Stimulated activated CD4-positive, alpha-beta T cell treated with anti-CD3 and anti-CD28 coated beads, Interleukin-4, amount 100 ng/mL, for 24 hours (primary cell): ENCODE measurements at regions not wholly inside any gene's neighbourhood (a gene's known extent, or its start where the extent isn't known, plus 50 kb on each side); places are given as distances from the start of the nearest gene placed in this dataset.
"Not testable (repeated sequence)": the region's sequence is repeated elsewhere in the genome, so short reads cannot be mapped to it uniquely, and the experiment has no call there.

ENCODE experiments used
- DNase-seq: peaks from one replicate; pipeline ENCODE4 v3.0.0-alpha.2; 2020

DNA sequence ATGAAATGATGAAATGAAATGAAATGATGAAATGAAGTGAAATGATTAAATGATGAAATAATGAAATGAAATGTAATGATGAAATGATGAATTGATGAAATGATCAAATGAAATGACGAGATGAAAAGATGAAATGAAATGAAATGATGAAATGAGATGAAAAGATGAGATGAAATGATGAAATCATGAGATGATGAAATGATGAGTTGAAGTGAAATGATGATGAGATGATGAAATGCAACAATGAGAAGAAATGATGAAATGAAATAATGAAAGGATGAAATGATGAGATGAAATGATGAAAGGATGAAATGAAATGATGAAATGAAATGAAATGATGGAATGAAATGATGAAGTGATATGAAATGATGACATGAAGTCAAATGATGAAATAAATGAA, 132.7 kb upstream of the TP53TG3D start:
- DNase-seq = not testable (repeated sequence)

- DNase-seq = not testable (repeated sequence)
These were observed 132.3 kb upstream of the TP53TG3D start for GRCh38 chr16:32120779-32121178.

DNA sequence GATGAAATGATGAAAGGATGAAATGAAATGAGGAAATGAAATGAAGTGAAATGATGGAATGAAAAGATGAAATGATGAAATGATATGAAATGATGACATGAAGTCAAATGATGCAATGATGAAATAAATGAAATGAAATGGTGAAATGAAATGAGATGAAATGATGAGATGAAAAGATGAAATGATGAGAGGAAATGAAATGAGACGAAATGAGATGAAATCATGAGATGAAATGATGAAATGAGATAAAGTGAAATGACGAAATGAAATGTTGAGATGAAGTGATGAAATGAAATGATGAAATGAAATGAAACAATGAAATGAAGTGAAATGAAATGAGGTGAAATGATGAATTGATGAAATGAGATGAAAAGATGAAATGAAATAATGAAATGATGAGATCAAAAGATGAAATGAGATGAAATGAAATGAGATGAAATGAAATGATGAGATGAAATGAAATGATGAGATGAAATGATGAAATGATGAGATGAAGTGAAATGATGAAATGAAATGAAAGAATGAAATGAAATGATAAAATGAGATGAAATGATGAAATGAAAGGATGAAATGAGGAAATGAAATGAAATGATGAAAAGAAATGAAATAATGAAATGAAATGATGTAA, 131.7 kb upstream of the TP53TG3D start:
- not testable (repeated sequence) for DNase-seq

- not testable (repeated sequence) for DNase-seq
These were observed 100.7 kb upstream of the TP53TG3D start for GRCh38 chr16:32152434-32152833.

DNA sequence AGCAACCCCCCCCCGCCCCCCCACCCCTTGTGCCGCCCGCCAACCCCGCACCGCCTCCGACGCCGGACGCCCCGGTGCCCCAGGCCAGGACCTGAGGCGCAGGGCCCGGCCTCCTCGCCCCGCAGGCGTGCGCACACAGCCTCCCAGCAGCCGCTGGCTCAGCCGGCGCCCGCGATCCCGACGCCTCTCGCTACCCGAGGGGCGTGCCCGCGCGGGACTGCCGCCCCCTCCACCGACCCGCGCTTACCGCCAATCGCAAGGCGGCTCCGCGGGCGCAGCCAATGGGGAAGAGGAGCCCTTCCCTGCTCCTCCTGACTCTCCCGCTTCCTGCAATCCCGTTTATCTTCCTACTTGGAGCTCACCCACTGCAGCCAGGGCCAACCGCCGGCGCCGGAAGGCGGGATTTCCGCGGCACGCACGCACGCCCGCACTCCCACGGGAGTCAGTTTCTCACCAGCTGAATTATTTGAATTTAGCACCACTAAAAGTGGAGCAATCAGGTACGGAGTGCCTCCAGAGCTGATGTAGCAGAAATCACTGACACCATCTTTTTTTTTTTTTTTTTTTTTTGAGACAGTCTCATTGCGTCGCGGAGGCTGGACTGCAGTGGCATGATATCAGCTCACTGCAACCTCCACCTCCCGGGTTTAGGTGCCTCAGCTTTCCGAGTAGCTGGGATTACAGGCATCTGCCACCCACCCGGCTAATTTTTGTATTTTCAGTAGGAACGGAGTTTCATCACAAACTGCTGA, 65.0 kb upstream of the TP53TG3D start:
- not testable (repeated sequence) for DNase-seq

- DNase-seq = not testable (repeated sequence)
These were observed 50.5 kb upstream of the TP53TG3D start for GRCh38 chr16:32202585-32202984.
